ENCODE measurements at regions not wholly inside any gene's neighbourhood (a gene's known extent, or its start where the extent isn't known, plus 50 kb on each side); places are given as distances from the start of the nearest gene placed in this dataset.

- Histone ChIP-seq H3K4me1 (ENCODE audit: insufficient read depth, low read length, severe bottlenecking) (peaks cover 85% of the 10 kb centered on the region), H3K9me2 (ENCODE audit: low read depth, low read length) (no peaks in the 10 kb centered on the region), H3K9ac (ENCODE audit: low read length) (no peak overlapping the region), H2AFZ (ENCODE audit: low read length) (no peak overlapping the region), H4K20me1 (ENCODE audit: insufficient read depth, low read length) (no peaks in the 10 kb centered on the region), H3K79me2 (ENCODE audit: insufficient read depth, low read length) (peaks cover 98% of the 10 kb centered on the region), H3K27me3 (ENCODE audit: insufficient read depth, low read length) (no peaks in the 10 kb centered on the region), H3K36me3 (ENCODE audit: insufficient read depth, low read length) (peaks cover 83% of the 10 kb centered on the region), H3K4me2 (ENCODE audit: low read length) (peak overlapping the region; percentile 25), H3K4me3 (ENCODE audit: low read depth, low read length, poor library complexity, severe bottlenecking) (no peak overlapping the region), H3K27ac (ENCODE audit: low read depth, low read length, poor library complexity, severe bottlenecking) (peak overlapping the region; percentile 23), H3F3A (ENCODE audit: insufficient read depth, low read length) (no peaks in the 10 kb centered on the region; the same call in 1 of the 2 replicates), H3K9me3 (ENCODE audit: low read length) (no peaks in the 10 kb centered on the region)
- TF ChIP-seq CTCF (IDR thresholded peaks at IDR 0.05; ENCODE audit: low read length) (no peak), EZH2 (IDR thresholded peaks at IDR 0.05; ENCODE audit: borderline replicate concordance, low read length) (no peak)
Observed at GRCh38 chr1:198923993-198924392, 285.2 kb downstream of the PTPRC start.

GRCh38 chr1:198925567-198925966 is 286.7 kb downstream of the PTPRC start:
- H3K79me2 ChIP-seq (ENCODE audit: insufficient read depth, low read length): peaks cover 98% of the 10 kb centered on the region
- H3K27ac ChIP-seq (ENCODE audit: low read depth, low read length, poor library complexity, severe bottlenecking): no peak overlapping the region
- no peaks in the 10 kb centered on the region for H3K9me3 ChIP-seq (ENCODE audit: low read length)
- no peaks in the 10 kb centered on the region for H4K20me1 ChIP-seq (ENCODE audit: insufficient read depth, low read length)
- no peaks in the 10 kb centered on the region; the same call in 1 of the 2 replicates for H3F3A ChIP-seq (ENCODE audit: insufficient read depth, low read length)
- no peak overlapping the region for H3K4me3 ChIP-seq (ENCODE audit: low read depth, low read length, poor library complexity, severe bottlenecking)
- H2AFZ ChIP-seq (ENCODE audit: low read length): no peak overlapping the region
- no peak for TF ChIP-seq EZH2 (IDR thresholded peaks at IDR 0.05; ENCODE audit: borderline replicate concordance, low read length)
- TF ChIP-seq CTCF (IDR thresholded peaks at IDR 0.05; ENCODE audit: low read length): no peak
- peaks cover 86% of the 10 kb centered on the region for H3K4me1 ChIP-seq (ENCODE audit: insufficient read depth, low read length, severe bottlenecking)
- 0 out of 2 replicates have a peak overlapping the region, but pooled peaks have one; percentile 5 for H3K4me2 ChIP-seq (ENCODE audit: low read length)
- no peaks in the 10 kb centered on the region for H3K9me2 ChIP-seq (ENCODE audit: low read depth, low read length)
- no peaks in the 10 kb centered on the region for H3K27me3 ChIP-seq (ENCODE audit: insufficient read depth, low read length)
- H3K9ac ChIP-seq (ENCODE audit: low read length): no peak overlapping the region
- H3K36me3 ChIP-seq (ENCODE audit: insufficient read depth, low read length): peaks cover 71% of the 10 kb centered on the region

- Histone ChIP-seq H3K36me3 (ENCODE audit: insufficient read depth, low read length) (peaks cover 62% of the 10 kb centered on the region), H3K4me1 (ENCODE audit: insufficient read depth, low read length, severe bottlenecking) (peaks cover 87% of the 10 kb centered on the region), H3F3A (ENCODE audit: insufficient read depth, low read length) (no peaks in the 10 kb centered on the region; the same call in 1 of the 2 replicates), H4K20me1 (ENCODE audit: insufficient read depth, low read length) (no peaks in the 10 kb centered on the region), H3K27me3 (ENCODE audit: insufficient read depth, low read length) (no peaks in the 10 kb centered on the region), H2AFZ (ENCODE audit: low read length) (no peak overlapping the region), H3K9me3 (ENCODE audit: low read length) (no peaks in the 10 kb centered on the region), H3K27ac (ENCODE audit: low read depth, low read length, poor library complexity, severe bottlenecking) (no peak overlapping the region), H3K4me2 (ENCODE audit: low read length) (no peak overlapping the region; the same call in 1 of the 2 replicates), H3K9ac (ENCODE audit: low read length) (no peak overlapping the region), H3K79me2 (ENCODE audit: insufficient read depth, low read length) (peaks cover 98% of the 10 kb centered on the region), H3K4me3 (ENCODE audit: low read depth, low read length, poor library complexity, severe bottlenecking) (no peak overlapping the region), H3K9me2 (ENCODE audit: low read depth, low read length) (no peaks in the 10 kb centered on the region)
- TF ChIP-seq CTCF (IDR thresholded peaks at IDR 0.05; ENCODE audit: low read length) (no peak), EZH2 (IDR thresholded peaks at IDR 0.05; ENCODE audit: borderline replicate concordance, low read length) (no peak)
Observed at GRCh38 chr1:198927129-198927528, 288.3 kb downstream of the PTPRC start.

All from OCI-LY1 (cell line).